T follicular helper cell (primary cell): ENCODE measurements at regions not wholly inside any gene's neighbourhood (a gene's known extent, or its start where the extent isn't known, plus 50 kb on each side); places are given as distances from the start of the nearest gene placed in this dataset.
"Not testable (repeated sequence)": the region's sequence is repeated elsewhere in the genome, so short reads cannot be mapped to it uniquely, and the experiment has no call there.

Source experiments
- DNase-seq: peaks from one replicate; pipeline ENCODE4 v3.0.0-alpha.2; 2020; ENCODE audit warnings: low read depth

- not testable (repeated sequence) for DNase-seq
Observed at GRCh38 chr3:94507354-94507753, 444.5 kb downstream of the NSUN3 start.

- no peak for DNase-seq
Observed at GRCh38 chr3:94512876-94513275, 450.0 kb downstream of the NSUN3 start.

GRCh38 chr3:94513600-94513999, 450.7 kb downstream of the NSUN3 start:
- DNase-seq = no peak

- no peak for DNase-seq
Observed at GRCh38 chr3:94515983-94516382, 453.1 kb downstream of the NSUN3 start.

GRCh38 chr3:94520364-94520763, 457.5 kb downstream of the NSUN3 start:
- DNase-seq = no peak

- no peak for DNase-seq
Observed at GRCh38 chr3:94522488-94522887, 459.6 kb downstream of the NSUN3 start.

- no peak for DNase-seq
Observed at GRCh38 chr3:94524102-94524919, 461.4 kb downstream of the NSUN3 start.

- DNase-seq = no peak
Observed at GRCh38 chr3:94525043-94525442, 462.2 kb downstream of the NSUN3 start.

- no peak for DNase-seq
Observed at GRCh38 chr3:94529816-94530215, 467.0 kb downstream of the NSUN3 start.

GRCh38 chr3:94532951-94533350, 470.1 kb downstream of the NSUN3 start:
- DNase-seq = no peak

- no peak for DNase-seq
Observed at GRCh38 chr3:94539937-94540336, 477.1 kb downstream of the NSUN3 start.

GRCh38 chr3:94543161-94543560, 480.3 kb downstream of the NSUN3 start:
- no peak for DNase-seq

GRCh38 chr3:94544131-94544789, 481.4 kb downstream of the NSUN3 start:
- DNase-seq = no peak

- DNase-seq = no peak
Observed at GRCh38 chr3:94548581-94549316, 485.9 kb downstream of the NSUN3 start.

GRCh38 chr3:94561094-94561493, 498.2 kb downstream of the NSUN3 start:
- DNase-seq = no peak

- DNase-seq = no peak
Observed at GRCh38 chr3:94564247-94564646, 501.4 kb downstream of the NSUN3 start.

GRCh38 chr3:94568041-94568440, 505.2 kb downstream of the NSUN3 start:
- DNase-seq = no peak

GRCh38 chr3:94573337-94573736, 510.5 kb downstream of the NSUN3 start:
- no peak for DNase-seq

GRCh38 chr3:94587291-94587690, 524.4 kb downstream of the NSUN3 start:
- no peak for DNase-seq

GRCh38 chr3:94593526-94594150, 530.8 kb downstream of the NSUN3 start:
- DNase-seq = no peak

GRCh38 chr3:94596141-94596540, 533.3 kb downstream of the NSUN3 start:
- DNase-seq = no peak

GRCh38 chr3:94596887-94597566, 534.2 kb downstream of the NSUN3 start:
- no peak for DNase-seq
